Endodermal cell (in vitro differentiated cells): ENCODE measurements at regions not wholly inside any gene's neighbourhood (a gene's known extent, or its start where the extent isn't known, plus 50 kb on each side); places are given as distances from the start of the nearest gene placed in this dataset.

ENCODE experiments used
- DNase-seq: peaks from one replicate; pipeline ENCODE4 v3.0.0-alpha.2; 2017
- H3K27ac ChIP-seq: 2 replicates; pipeline ENCODE4 v1.5.1; 2013; ENCODE audit warnings: mild to moderate bottlenecking, low read depth, low read length, moderate library complexity
- H3K27me3 ChIP-seq: 2 replicates; pipeline ENCODE4 v1.6.1; 2013; ENCODE audit warnings: mild to moderate bottlenecking, low read length, moderate library complexity; ENCODE audit not compliant: insufficient read depth, control insufficient read depth, poor library complexity, severe bottlenecking
- H3K36me3 ChIP-seq: 2 replicates; pipeline ENCODE4 v1.7.0; 2013; ENCODE audit warnings: mild to moderate bottlenecking, low read length, moderate library complexity; ENCODE audit not compliant: control insufficient read depth, insufficient read depth
- H3K4me1 ChIP-seq: one replicate; pipeline ENCODE4 v1.7.0; 2013; ENCODE audit warnings: low read length; ENCODE audit not compliant: control insufficient read depth, insufficient read depth
- H3K4me3 ChIP-seq: 2 replicates; pipeline ENCODE4 v1.5.1; 2013; ENCODE audit warnings: mild to moderate bottlenecking, low read length, moderate library complexity
- H3K9ac ChIP-seq: 2 replicates; pipeline ENCODE4 v1.6.1; 2013; ENCODE audit warnings: mild to moderate bottlenecking, low read length, moderate library complexity; ENCODE audit not compliant: poor library complexity, severe bottlenecking; ENCODE audit errors: extremely low read depth
- H3K9me3 ChIP-seq: 2 replicates; pipeline ENCODE4 v1.6.1; 2013; ENCODE audit warnings: mild to moderate bottlenecking, low read length, moderate library complexity; ENCODE audit not compliant: control insufficient read depth
- H3K27ac Mint-ChIP-seq: 2 replicates; pipeline ENCODE4 v1.8.0; 2020; ENCODE audit warnings: mixed read lengths
- H3K27me3 Mint-ChIP-seq: 2 replicates; pipeline ENCODE4 v1.8.0; 2021; ENCODE audit warnings: mild to moderate bottlenecking, mixed read lengths; ENCODE audit not compliant: insufficient read depth
- H3K36me3 Mint-ChIP-seq: 2 replicates; pipeline ENCODE4 v1.8.0; 2020; ENCODE audit warnings: low read depth, mixed read lengths
- H3K4me1 Mint-ChIP-seq: 2 replicates; pipeline ENCODE4 v1.8.0; 2020; ENCODE audit warnings: mixed read lengths
- H3K4me3 Mint-ChIP-seq: 2 replicates; pipeline ENCODE4 v1.8.0; 2020; ENCODE audit warnings: mild to moderate bottlenecking, moderate library complexity, mixed read lengths
- H3K9me3 Mint-ChIP-seq: 2 replicates; pipeline ENCODE4 v1.8.0; 2020; ENCODE audit warnings: mild to moderate bottlenecking, mixed read lengths
- WGBS, 2 experiments: methylation state at CpG; one replicate each; pipeline versions ENCODE4 v1.1.5 to v1.1.7; 2013; ENCODE audit warnings: missing lambda C conversion rate in 2 of 2, mixed read lengths in 1 of 2; ENCODE audit not compliant: insufficient coverage in 1 of 2, insufficient read length in 1 of 2; 5-methylcytosine and 5-hydroxymethylcytosine counted together
- TF ChIP-seq, protein P1 (sequence below): fragments of 200-600 bp; sonication (generic); conservative IDR thresholded peaks from 2 replicates; pipeline ENCODE4 v1.5.0; 2021; ENCODE audit warnings: antibody characterized with exemption, mild to moderate bottlenecking

DNA sequence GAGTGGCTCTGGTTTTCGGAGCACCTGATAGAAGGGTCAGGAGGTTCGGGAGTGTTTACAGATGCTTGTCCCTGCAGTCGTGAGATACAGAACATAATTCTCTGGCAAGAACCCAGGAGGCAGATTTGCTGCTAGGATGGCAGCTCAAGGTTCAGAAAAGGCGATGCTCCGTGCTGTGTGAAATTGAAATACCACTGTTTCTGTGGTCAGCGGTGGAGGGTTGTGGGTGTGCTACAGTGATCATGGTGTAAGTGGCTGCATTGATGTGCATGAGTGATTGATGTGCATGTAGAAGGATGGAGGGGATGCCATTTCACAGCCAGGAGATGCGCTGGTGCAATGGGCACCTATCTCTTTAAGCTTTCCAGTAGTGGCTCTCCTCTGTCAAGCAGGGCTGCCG, 322.1 kb downstream of the GALR1 start:
- Mint-ChIP-seq H3K36me3 (peaks cover 18% of the 10 kb centered on the region), H3K4me3 (no peak overlapping the region), H3K27ac (no peak overlapping the region), H3K9me3 (peaks cover 30% of the 10 kb centered on the region), H3K4me1 (peaks cover 5% of the 10 kb centered on the region), H3K27me3 (no peaks in the 10 kb centered on the region)
- Histone ChIP-seq H3K4me3 (no peak overlapping the region), H3K36me3 (no peaks in the 10 kb centered on the region), H3K9ac (no peak overlapping the region), H3K4me1 (no peaks in the 10 kb centered on the region), H3K27ac (no peak overlapping the region), H3K9me3 (peaks cover 25% of the 10 kb centered on the region), H3K27me3 (no peaks in the 10 kb centered on the region)
- DNase-seq: no peak
- TF ChIP-seq, protein P1, sequence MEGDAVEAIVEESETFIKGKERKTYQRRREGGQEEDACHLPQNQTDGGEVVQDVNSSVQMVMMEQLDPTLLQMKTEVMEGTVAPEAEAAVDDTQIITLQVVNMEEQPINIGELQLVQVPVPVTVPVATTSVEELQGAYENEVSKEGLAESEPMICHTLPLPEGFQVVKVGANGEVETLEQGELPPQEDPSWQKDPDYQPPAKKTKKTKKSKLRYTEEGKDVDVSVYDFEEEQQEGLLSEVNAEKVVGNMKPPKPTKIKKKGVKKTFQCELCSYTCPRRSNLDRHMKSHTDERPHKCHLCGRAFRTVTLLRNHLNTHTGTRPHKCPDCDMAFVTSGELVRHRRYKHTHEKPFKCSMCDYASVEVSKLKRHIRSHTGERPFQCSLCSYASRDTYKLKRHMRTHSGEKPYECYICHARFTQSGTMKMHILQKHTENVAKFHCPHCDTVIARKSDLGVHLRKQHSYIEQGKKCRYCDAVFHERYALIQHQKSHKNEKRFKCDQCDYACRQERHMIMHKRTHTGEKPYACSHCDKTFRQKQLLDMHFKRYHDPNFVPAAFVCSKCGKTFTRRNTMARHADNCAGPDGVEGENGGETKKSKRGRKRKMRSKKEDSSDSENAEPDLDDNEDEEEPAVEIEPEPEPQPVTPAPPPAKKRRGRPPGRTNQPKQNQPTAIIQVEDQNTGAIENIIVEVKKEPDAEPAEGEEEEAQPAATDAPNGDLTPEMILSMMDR: no peak
- WGBS, 2 experiments: 90 to 100% methylated on average over 3 to 8 of the region's 8 CpGs

DNA sequence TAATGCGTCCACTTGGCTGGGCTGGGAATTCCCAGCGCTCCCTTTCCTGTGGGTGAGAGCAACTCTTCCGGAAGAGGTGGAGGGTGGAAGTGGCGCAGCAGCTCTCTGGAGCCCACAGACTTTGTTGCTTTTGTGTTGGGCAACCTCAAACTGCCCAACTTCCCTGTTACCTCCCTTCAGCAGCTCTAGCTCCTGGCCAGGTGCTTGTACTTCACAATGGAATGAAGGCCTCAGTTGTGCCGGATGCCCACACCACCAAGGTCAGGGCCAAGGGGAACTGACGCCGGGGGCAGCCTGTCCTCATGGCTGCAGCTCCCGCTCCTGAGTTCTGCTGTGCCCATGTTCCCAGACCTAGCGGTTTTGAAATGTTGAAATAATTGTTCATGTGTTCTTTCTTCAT, 322.9 kb downstream of the GALR1 start:
- no peak overlapping the region for H3K27ac Mint-ChIP-seq
- peaks cover 29% of the 10 kb centered on the region for H3K9me3 Mint-ChIP-seq

DNA sequence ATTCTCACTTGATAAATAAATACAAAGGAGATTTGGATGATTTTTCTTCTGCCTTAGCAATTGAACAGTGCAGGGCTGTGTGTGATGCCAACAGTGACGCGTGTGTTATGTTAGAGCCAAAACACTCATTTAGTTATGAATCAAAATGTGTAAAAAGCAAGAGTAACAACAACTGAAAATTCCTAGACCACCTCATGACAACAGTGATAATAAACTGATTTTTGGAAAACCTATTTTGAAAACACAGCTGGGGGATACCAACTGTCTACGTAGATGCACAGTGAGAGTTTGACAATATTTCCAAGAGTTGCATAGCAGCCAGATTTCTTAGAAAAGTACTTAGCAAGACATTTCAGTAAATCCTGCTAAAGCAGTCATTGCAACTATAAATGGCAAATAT, 323.9 kb downstream of the GALR1 start:
- peaks cover 20% of the 10 kb centered on the region for H3K9me3 Mint-ChIP-seq
- DNase-seq: no peak
- H3K4me3 Mint-ChIP-seq: no peak overlapping the region
- Histone ChIP-seq H3K27me3 (no peaks in the 10 kb centered on the region), H3K4me3 (no peak overlapping the region), H3K36me3 (no peaks in the 10 kb centered on the region), H3K27ac (no peak overlapping the region), H3K9me3 (peaks cover 8% of the 10 kb centered on the region), H3K4me1 (no peaks in the 10 kb centered on the region), H3K9ac (no peak overlapping the region)
- peaks cover 5% of the 10 kb centered on the region for H3K4me1 Mint-ChIP-seq
- no peak overlapping the region for H3K27ac Mint-ChIP-seq
- whole genome bisulfite sequencing, 2 experiments: 93 to 100% methylated on average over 1 to 3 of the region's 3 CpGs
- no peaks in the 10 kb centered on the region for H3K27me3 Mint-ChIP-seq
- TF ChIP-seq, protein P1: no peak
- H3K36me3 Mint-ChIP-seq: peaks cover 11% of the 10 kb centered on the region

More for the DNA sequence above, 322.9 kb downstream of the GALR1 start:
- Mint-ChIP-seq H3K27me3 (no peaks in the 10 kb centered on the region), H3K4me1 (peaks cover 5% of the 10 kb centered on the region), H3K36me3 (peaks cover 15% of the 10 kb centered on the region), H3K4me3 (no peak overlapping the region)
- DNase-seq: no peak
- H3K4me1 ChIP-seq: no peaks in the 10 kb centered on the region
- 94 to 100% methylated on average over 1 to 9 of the region's 9 CpGs for WGBS, 2 experiments
- TF ChIP-seq, protein P1: no peak
- H3K36me3 ChIP-seq: no peaks in the 10 kb centered on the region
- H3K9me3 ChIP-seq: peaks cover 18% of the 10 kb centered on the region
- H3K4me3 ChIP-seq: no peak overlapping the region
- no peak overlapping the region for H3K9ac ChIP-seq
- no peak overlapping the region for H3K27ac ChIP-seq
- H3K27me3 ChIP-seq: no peaks in the 10 kb centered on the region
